H1 (cell line): ENCODE measurements at regions not wholly inside any gene's neighbourhood (a gene's known extent, or its start where the extent isn't known, plus 50 kb on each side); places are given as distances from the start of the nearest gene placed in this dataset.

Experiments
- CTCF ChIP-seq, 3 experiments: IDR thresholded peaks; 1 replicate in 2 of 3; 2 replicates in 1 of 3; pipeline versions ENCODE4 v1.5.1 to v1.6.1; 2011; ENCODE audit warnings: low read length in 3 of 3, mild to moderate bottlenecking in 3 of 3, inconsistent platforms in 2 of 3, low read depth in 1 of 3, moderate library complexity in 1 of 3; ENCODE audit not compliant: insufficient read depth in 1 of 3; ENCODE audit errors: control extremely low read depth in 1 of 3
- EZH2 ChIP-seq: fragments of 200-600 bp; sonication (generic); IDR thresholded peaks from 2 replicates; pipeline ENCODE4 v1.7.1; 2012; ENCODE audit warnings: low read depth, mild to moderate bottlenecking, moderate library complexity, low read length, inconsistent platforms; ENCODE audit not compliant: severe bottlenecking
- GABPA ChIP-seq: IDR thresholded peaks from 2 replicates; pipeline ENCODE4 v1.6.1; 2011; ENCODE audit warnings: mild to moderate bottlenecking, low read length, moderate library complexity, borderline replicate concordance; ENCODE audit not compliant: insufficient read depth
- JUND ChIP-seq: IDR thresholded peaks from 2 replicates; pipeline ENCODE4 v1.6.1; 2011; ENCODE audit warnings: mild to moderate bottlenecking, improper control_type of control experiment, low read length
- POLR2A ChIP-seq, 2 experiments: IDR thresholded peaks; 1 replicate in 1 of 2; 2 replicates in 1 of 2; pipeline ENCODE4 v1.6.1; 2011; ENCODE audit warnings: low read depth in 2 of 2, low read length in 2 of 2, mild to moderate bottlenecking in 2 of 2; ENCODE audit errors: control extremely low read depth in 1 of 2
- RNF2 ChIP-seq: fragments of 200-900, 300-1000 bp; sonication (generic); IDR thresholded peaks from 2 replicates; pipeline ENCODE4 v1.7.1; 2016; ENCODE audit warnings: borderline replicate concordance, low read depth, mild to moderate bottlenecking, antibody characterized with exemption, low read length; ENCODE audit not compliant: poor library complexity, severe bottlenecking; ENCODE audit errors: missing control alignments
- RXRA ChIP-seq: IDR thresholded peaks from 2 replicates; pipeline ENCODE4 v1.6.1; 2011; ENCODE audit warnings: low read depth, mild to moderate bottlenecking, low read length, moderate library complexity; ENCODE audit not compliant: insufficient read depth
- SAP30 ChIP-seq: fragments of 300-600 bp; sonication (generic); IDR thresholded peaks from 2 replicates; pipeline ENCODE4 v1.7.1; 2012; ENCODE audit warnings: low read length, moderate library complexity, mild to moderate bottlenecking, inconsistent platforms; ENCODE audit not compliant: insufficient read depth, insufficient replicate concordance

- TF ChIP-seq JUND (no peak), CTCF (IDR thresholded peaks at IDR 0.05; ENCODE audit: control extremely low read depth in 1 of 3, insufficient read depth in 1 of 3, low read depth in 1 of 3, low read length in 3 of 3) (no peak), EZH2 (no peak), GABPA (no peak), SAP30 (no peak), RXRA (no peak), POLR2A (IDR thresholded peaks at IDR 0.05; ENCODE audit: control extremely low read depth in 1 of 2, low read depth in 2 of 2, low read length in 2 of 2) (no peak), RNF2 (no peak)
Measured at GRCh38 chr2:67213677-67214402, 183.3 kb upstream of the ETAA1 start.
